ENCODE measurements at regions not wholly inside any gene's neighbourhood (a gene's known extent, or its start where the extent isn't known, plus 50 kb on each side); places are given as distances from the start of the nearest gene placed in this dataset.

- Histone ChIP-seq H3K36me3 (ENCODE audit: control insufficient read depth in 1 of 2, insufficient read depth in 2 of 2, low read length in 2 of 2) (no peaks in the 10 kb centered on the region), H3K79me1 (ENCODE audit: low read length) (no peaks in the 10 kb centered on the region), H3K4ac (ENCODE audit: low read depth, low read length) (no peak overlapping the region), H3K4me1 (ENCODE audit: control insufficient read depth in 1 of 2, insufficient read depth in 2 of 2, low read length in 2 of 2) (peaks cover 0 to 5% of the 10 kb centered on the region in 2 experiments), H3K9ac (ENCODE audit: low read length) (no peak overlapping the region), H2BK12ac (ENCODE audit: low read length) (no peak overlapping the region), H3K27ac (ENCODE audit: low read depth, low read length) (no peak overlapping the region), H4K8ac (ENCODE audit: low read depth, low read length) (no peak overlapping the region), H2AK5ac (ENCODE audit: low read length) (no peak overlapping the region), H3K18ac (ENCODE audit: low read length) (no peak overlapping the region), H3K23ac (ENCODE audit: low read length) (no peak overlapping the region), H3K4me2 (ENCODE audit: low read length) (no peak overlapping the region), H2AFZ (ENCODE audit: insufficient read depth, low read length, poor library complexity) (no peak overlapping the region), H3K4me3 (ENCODE audit: low read depth, low read length) (no peak overlapping the region), H4K12ac (ENCODE audit: low read depth, low read length) (no peak overlapping the region), H3K9me3 (ENCODE audit: insufficient read depth, low read depth, low read length) (no peaks in the 10 kb centered on the region), H3K79me2 (ENCODE audit: control insufficient read depth, insufficient read depth, low read length, poor library complexity) (no peaks in the 10 kb centered on the region), H2BK5ac (ENCODE audit: low read depth, low read length, poor library complexity) (no peak overlapping the region), H2BK120ac (ENCODE audit: insufficient read depth, low read length, poor library complexity) (no peak overlapping the region), H3K27me3 (ENCODE audit: insufficient read depth, low read length) (no peaks in the 10 kb centered on the region), H4K91ac (ENCODE audit: low read depth, low read length) (no peak overlapping the region), H3K14ac (ENCODE audit: low read length) (no peak overlapping the region)
- DNase-seq, result no peak
- no CpG with 5 or more reads among the region's 2 CpGs for WGBS (ENCODE audit: extremely low coverage, insufficient coverage, insufficient read length)
These were observed 450.9 kb upstream of the ZNF608 start for GRCh38 chr5:125197321-125197720.

DNA sequence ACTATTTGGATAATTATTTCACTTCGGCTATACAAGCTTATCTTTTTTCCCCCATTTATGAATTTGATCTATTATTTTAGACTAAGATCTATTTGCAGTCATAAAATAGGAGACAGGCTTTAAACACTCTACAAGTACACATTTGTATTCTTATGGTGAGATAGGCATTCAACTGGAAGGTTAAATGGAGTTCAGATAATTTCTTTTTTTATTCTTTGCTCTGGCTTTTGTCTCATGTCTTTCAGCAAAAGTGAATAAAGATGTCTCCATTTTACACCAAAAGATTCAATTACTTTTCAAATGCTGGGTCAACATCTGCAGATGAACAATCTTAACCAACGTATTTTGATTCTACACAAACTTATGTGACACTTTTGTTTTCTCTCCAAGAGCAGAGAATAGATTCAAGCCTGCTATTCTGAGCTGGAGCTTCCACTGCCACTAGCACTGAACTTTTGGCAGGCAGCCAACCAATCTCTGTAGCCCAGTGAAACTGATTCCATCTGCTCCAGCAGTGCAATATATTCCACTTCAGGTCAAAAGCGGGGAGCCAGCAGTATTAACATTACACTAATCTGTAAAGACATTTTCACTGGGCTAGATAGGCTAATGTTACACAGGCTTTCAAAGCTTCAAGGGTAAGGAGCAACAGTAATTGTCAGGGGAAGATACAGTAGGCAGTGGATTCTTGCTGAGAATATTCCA is 452.0 kb upstream of the ZNF608 start:
- Histone ChIP-seq H2BK120ac (ENCODE audit: insufficient read depth, low read length, poor library complexity) (no peak overlapping the region), H3K14ac (ENCODE audit: low read length) (no peak overlapping the region), H4K8ac (ENCODE audit: low read depth, low read length) (no peak overlapping the region), H4K12ac (ENCODE audit: low read depth, low read length) (no peak overlapping the region), H3K4me2 (ENCODE audit: low read length) (no peak overlapping the region), H2BK12ac (ENCODE audit: low read length) (no peak overlapping the region), H3K23ac (ENCODE audit: low read length) (no peak overlapping the region), H3K4me1 (ENCODE audit: control insufficient read depth in 1 of 2, insufficient read depth in 2 of 2, low read length in 2 of 2) (peaks cover 0 to 5% of the 10 kb centered on the region in 2 experiments), H3K9me3 (ENCODE audit: insufficient read depth, low read depth, low read length) (no peaks in the 10 kb centered on the region), H2BK5ac (ENCODE audit: low read depth, low read length, poor library complexity) (no peak overlapping the region), H3K36me3 (ENCODE audit: control insufficient read depth in 1 of 2, insufficient read depth in 2 of 2, low read length in 2 of 2) (no peaks in the 10 kb centered on the region), H3K4ac (ENCODE audit: low read depth, low read length) (no peak overlapping the region), H2AK5ac (ENCODE audit: low read length) (no peak overlapping the region), H3K79me1 (ENCODE audit: low read length) (no peaks in the 10 kb centered on the region), H3K4me3 (ENCODE audit: low read depth, low read length) (no peak overlapping the region), H3K9ac (ENCODE audit: low read length) (no peak overlapping the region), H3K18ac (ENCODE audit: low read length) (no peak overlapping the region), H3K79me2 (ENCODE audit: control insufficient read depth, insufficient read depth, low read length, poor library complexity) (no peaks in the 10 kb centered on the region), H3K27me3 (ENCODE audit: insufficient read depth, low read length) (no peaks in the 10 kb centered on the region), H2AFZ (ENCODE audit: insufficient read depth, low read length, poor library complexity) (no peak overlapping the region), H4K91ac (ENCODE audit: low read depth, low read length) (no peak overlapping the region), H3K27ac (ENCODE audit: low read depth, low read length) (no peak overlapping the region)
- no peak for DNase-seq
- no CpG with 5 or more reads among the region's 3 CpGs for WGBS (ENCODE audit: extremely low coverage, insufficient coverage, insufficient read length)

DNA sequence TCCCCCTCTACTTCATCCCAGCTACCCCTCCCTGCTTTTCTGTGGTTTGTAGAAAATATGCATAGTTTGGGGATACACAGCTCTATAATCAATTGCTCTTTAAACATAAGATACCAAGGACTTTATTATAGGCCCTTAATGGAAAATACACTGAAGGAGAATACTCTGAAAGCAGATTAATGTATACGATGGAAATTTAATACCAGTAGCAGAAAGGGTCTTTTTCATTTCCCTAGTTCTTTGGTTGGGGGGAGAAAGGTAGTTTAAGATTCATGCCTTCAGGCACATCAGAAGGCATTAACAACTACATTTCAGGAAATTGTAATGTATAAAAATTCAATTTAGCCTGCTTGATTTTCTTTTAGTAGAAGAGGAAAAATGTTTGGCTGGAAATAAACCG is 452.9 kb upstream of the ZNF608 start:
- no peaks in the 10 kb centered on the region for H3K27me3 ChIP-seq (ENCODE audit: insufficient read depth, low read length)
- no peak overlapping the region for H2AK5ac ChIP-seq (ENCODE audit: low read length)
- no peak overlapping the region for H3K18ac ChIP-seq (ENCODE audit: low read length)
- H4K91ac ChIP-seq (ENCODE audit: low read depth, low read length), result no peak overlapping the region
- no peak overlapping the region for H3K4ac ChIP-seq (ENCODE audit: low read depth, low read length)
- no CpG with 5 or more reads among the region's 2 CpGs for WGBS (ENCODE audit: extremely low coverage, insufficient coverage, insufficient read length)
- no peaks in the 10 kb centered on the region for H3K9me3 ChIP-seq (ENCODE audit: insufficient read depth, low read depth, low read length)
- H2BK12ac ChIP-seq (ENCODE audit: low read length), result no peak overlapping the region
- peaks cover 0 to 5% of the 10 kb centered on the region in 2 experiments for H3K4me1 ChIP-seq (ENCODE audit: control insufficient read depth in 1 of 2, insufficient read depth in 2 of 2, low read length in 2 of 2)
- no peak overlapping the region for H2BK5ac ChIP-seq (ENCODE audit: low read depth, low read length, poor library complexity)
- no peak overlapping the region for H4K8ac ChIP-seq (ENCODE audit: low read depth, low read length)
- no peak for DNase-seq
- H3K9ac ChIP-seq (ENCODE audit: low read length), result no peak overlapping the region
- no peak overlapping the region for H2BK120ac ChIP-seq (ENCODE audit: insufficient read depth, low read length, poor library complexity)
- no peak overlapping the region for H4K12ac ChIP-seq (ENCODE audit: low read depth, low read length)
- no peak overlapping the region for H3K4me2 ChIP-seq (ENCODE audit: low read length)
- H2AFZ ChIP-seq (ENCODE audit: insufficient read depth, low read length, poor library complexity), result no peak overlapping the region
- no peak overlapping the region for H3K23ac ChIP-seq (ENCODE audit: low read length)
- H3K79me1 ChIP-seq (ENCODE audit: low read length), result no peaks in the 10 kb centered on the region
- no peak overlapping the region for H3K4me3 ChIP-seq (ENCODE audit: low read depth, low read length)
- no peak overlapping the region for H3K27ac ChIP-seq (ENCODE audit: low read depth, low read length)
- no peaks in the 10 kb centered on the region for H3K79me2 ChIP-seq (ENCODE audit: control insufficient read depth, insufficient read depth, low read length, poor library complexity)
- no peak overlapping the region for H3K14ac ChIP-seq (ENCODE audit: low read length)
- H3K36me3 ChIP-seq (ENCODE audit: control insufficient read depth in 1 of 2, insufficient read depth in 2 of 2, low read length in 2 of 2), result no peaks in the 10 kb centered on the region

GRCh38 chr5:125199968-125200865 is 453.8 kb upstream of the ZNF608 start:
- Histone ChIP-seq H3K36me3 (ENCODE audit: control insufficient read depth in 1 of 2, insufficient read depth in 2 of 2, low read length in 2 of 2) (no peaks in the 10 kb centered on the region), H2BK12ac (ENCODE audit: low read length) (no peak overlapping the region), H2AFZ (ENCODE audit: insufficient read depth, low read length, poor library complexity) (no peak overlapping the region), H3K4me3 (ENCODE audit: low read depth, low read length) (no peak overlapping the region), H3K27ac (ENCODE audit: low read depth, low read length) (no peak overlapping the region), H3K79me2 (ENCODE audit: control insufficient read depth, insufficient read depth, low read length, poor library complexity) (no peaks in the 10 kb centered on the region), H3K18ac (ENCODE audit: low read length) (no peak overlapping the region), H3K4ac (ENCODE audit: low read depth, low read length) (no peak overlapping the region), H4K12ac (ENCODE audit: low read depth, low read length) (no peak overlapping the region), H3K27me3 (ENCODE audit: insufficient read depth, low read length) (no peaks in the 10 kb centered on the region), H3K9me3 (ENCODE audit: insufficient read depth, low read depth, low read length) (no peaks in the 10 kb centered on the region), H3K9ac (ENCODE audit: low read length) (peak overlapping the region; percentile 35), H4K8ac (ENCODE audit: low read depth, low read length) (no peak overlapping the region), H3K14ac (ENCODE audit: low read length) (no peak overlapping the region), H4K91ac (ENCODE audit: low read depth, low read length) (no peak overlapping the region), H2AK5ac (ENCODE audit: low read length) (no peak overlapping the region), H3K4me1 (ENCODE audit: control insufficient read depth in 1 of 2, insufficient read depth in 2 of 2, low read length in 2 of 2) (peaks cover 0 to 5% of the 10 kb centered on the region in 2 experiments), H3K4me2 (ENCODE audit: low read length) (peak overlapping the region; percentile 55), H3K79me1 (ENCODE audit: low read length) (no peaks in the 10 kb centered on the region), H2BK120ac (ENCODE audit: insufficient read depth, low read length, poor library complexity) (no peak overlapping the region), H2BK5ac (ENCODE audit: low read depth, low read length, poor library complexity) (no peak overlapping the region), H3K23ac (ENCODE audit: low read length) (no peak overlapping the region)
- DNase-seq, result peak in 1 of 2 donors; percentile 35
- WGBS (ENCODE audit: extremely low coverage, insufficient coverage, insufficient read length), result no CpG with 5 or more reads among the region's 17 CpGs
